ENCODE measurements at regions not wholly inside any gene's neighbourhood (a gene's known extent, or its start where the extent isn't known, plus 50 kb on each side); places are given as distances from the start of the nearest gene placed in this dataset.

GRCh38 chr1:234980645-234981396, 147.8 kb downstream of the TOMM20 start (continued):
- TF ChIP-seq EGR1 (conservative IDR thresholded peaks at IDR 0.05) = no peak
- TF ChIP-seq POU5F1 (IDR thresholded peaks at IDR 0.05; ENCODE audit: borderline replicate concordance, low read depth, low read length, partially characterized antibody) = no peak
- no peak for TF ChIP-seq THAP12 (CRISPR knock-in tag; IDR thresholded peaks at IDR 0.05)
- no peak for TF ChIP-seq ZFP30 (CRISPR knock-in tag; IDR thresholded peaks at IDR 0.05; ENCODE audit: borderline replicate concordance)
- TF ChIP-seq PTTG1 (tag; IDR thresholded peaks at IDR 0.05; ENCODE audit: low read depth) = peak; percentile 46; the same call in 1 of the 2 replicates
- TF ChIP-seq ZNF511 (CRISPR knock-in tag; IDR thresholded peaks at IDR 0.05) = no peak
- no peak for TF ChIP-seq CREBBP (IDR thresholded peaks at IDR 0.05; ENCODE audit: low read depth, low read length)
- peak; percentile 62 for TF ChIP-seq DPF2 (IDR thresholded peaks at IDR 0.05)
- no peak for TF ChIP-seq FOXA1 (IDR thresholded peaks at IDR 0.05; ENCODE audit: borderline replicate concordance)
- no peak for TF ChIP-seq SREBF1 (IDR thresholded peaks at IDR 0.05; ENCODE audit: borderline replicate concordance, low read depth, low read length)
- no peak for TF ChIP-seq CBX1 (IDR thresholded peaks at IDR 0.05; ENCODE audit: low read depth)
- TF ChIP-seq ZNF133 (CRISPR knock-in tag; IDR thresholded peaks at IDR 0.05) = no peak; the same call in 1 of the 2 replicates
- TF ChIP-seq OTX1 (CRISPR knock-in tag; IDR thresholded peaks at IDR 0.05) = no peak
- 0 out of 2 replicates have a peak, but pooled peaks have one; percentile 74 for TF ChIP-seq NFXL1 (CRISPR knock-in tag; IDR thresholded peaks at IDR 0.05)
- TF ChIP-seq ZNF696 (CRISPR knock-in tag; conservative IDR thresholded peaks at IDR 0.05) = no peak
- peak in 1 of 2 experiments; percentile 50; a peak in 1 of 4 replicates for TF ChIP-seq KDM4B (IDR thresholded peaks at IDR 0.05; ENCODE audit: borderline replicate concordance in 2 of 2, low read depth in 1 of 2)
- peak; percentile 65; the same call in 1 of the 2 replicates for TF ChIP-seq SMARCE1 (IDR thresholded peaks at IDR 0.05)
- TF ChIP-seq ZNF384 (IDR thresholded peaks at IDR 0.05; ENCODE audit: low read depth, low read length) = no peak
- TF ChIP-seq ETV5 (CRISPR knock-in tag; IDR thresholded peaks at IDR 0.05; ENCODE audit: low read depth) = peak; percentile 75
- peak; percentile 73; the same call in 1 of the 2 replicates for TF ChIP-seq NR2C2 (CRISPR knock-in tag; IDR thresholded peaks at IDR 0.05)
- TF ChIP-seq NR2C2 (tag; IDR thresholded peaks at IDR 0.05) = peak; percentile 84
- TF ChIP-seq KLF13 (tag; IDR thresholded peaks at IDR 0.05; ENCODE audit: borderline replicate concordance, low read depth) = no peak
- 0 out of 2 replicates have a peak, but pooled peaks have one; percentile 44 for TF ChIP-seq ZNF79 (CRISPR knock-in tag; IDR thresholded peaks at IDR 0.05; ENCODE audit: low read depth)
- peak; percentile 88 for TF ChIP-seq ZNF583 (CRISPR knock-in tag; IDR thresholded peaks at IDR 0.05)
- no peak for TF ChIP-seq TSC22D4 (tag; IDR thresholded peaks at IDR 0.05)
- no peak for TF ChIP-seq RBM17 (IDR thresholded peaks at IDR 0.05; ENCODE audit: borderline replicate concordance, low read depth, low read length)
- no peak for TF ChIP-seq HMGN3 (IDR thresholded peaks at IDR 0.05; ENCODE audit: borderline replicate concordance, extremely low read depth, insufficient read length, low read depth, low read length)
- TF ChIP-seq SMARCB1 (IDR thresholded peaks at IDR 0.05; ENCODE audit: insufficient read length, low read depth) = no peak

All from K562 (cell line).